GM18511 (cell line): ENCODE measurements at regions not wholly inside any gene's neighbourhood (a gene's known extent, or its start where the extent isn't known, plus 50 kb on each side); places are given as distances from the start of the nearest gene placed in this dataset.

ENCODE experiments used
- ATAC-seq: cut with Tn5 transposase; IDR thresholded peaks from one replicate; pipeline ENCODE4 v1.9.1; 2021; ENCODE audit warnings: mild to moderate bottlenecking, moderate library complexity; ENCODE audit not compliant: unreplicated experiment

DNA sequence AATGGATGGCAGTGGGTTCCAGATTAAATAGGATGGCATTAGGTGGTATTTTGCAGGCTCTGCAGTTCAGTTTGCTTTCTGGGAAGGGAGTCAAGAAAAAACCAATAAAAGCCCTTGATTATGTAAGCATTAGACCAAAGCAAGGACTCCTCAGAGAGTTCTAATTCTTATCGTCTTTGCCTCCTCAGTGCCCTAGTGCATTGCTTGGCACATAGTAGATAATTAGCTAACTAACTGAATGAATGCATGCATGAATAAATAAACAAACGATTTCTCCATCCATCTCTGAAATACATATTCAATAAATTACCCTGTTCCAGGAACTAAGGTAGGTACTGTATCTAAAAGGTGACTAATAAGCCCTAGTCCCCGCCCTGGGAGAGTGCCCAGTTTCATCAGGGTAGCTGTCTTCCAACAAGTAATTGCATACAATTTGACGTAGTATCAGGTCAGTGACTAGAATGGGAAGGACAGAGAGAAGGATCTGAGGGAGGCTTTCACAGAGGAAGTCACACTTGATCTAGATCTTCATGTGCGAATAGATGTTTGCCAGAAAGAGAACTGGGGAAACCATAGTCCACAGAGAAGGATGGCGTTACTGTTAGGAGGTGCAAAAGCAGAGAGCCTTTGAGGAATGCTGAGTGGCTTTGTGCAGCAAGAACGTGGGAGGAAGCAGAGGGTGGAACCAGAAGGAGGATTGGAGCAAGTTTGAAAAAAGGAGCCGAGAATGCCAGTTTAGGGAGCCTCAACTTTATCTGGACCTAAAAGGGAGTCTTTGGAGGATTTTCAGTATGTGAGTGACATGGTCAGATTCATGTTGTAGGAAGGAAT, 111.4 kb downstream of the TBX19 start:
- ATAC-seq = no peak

DNA sequence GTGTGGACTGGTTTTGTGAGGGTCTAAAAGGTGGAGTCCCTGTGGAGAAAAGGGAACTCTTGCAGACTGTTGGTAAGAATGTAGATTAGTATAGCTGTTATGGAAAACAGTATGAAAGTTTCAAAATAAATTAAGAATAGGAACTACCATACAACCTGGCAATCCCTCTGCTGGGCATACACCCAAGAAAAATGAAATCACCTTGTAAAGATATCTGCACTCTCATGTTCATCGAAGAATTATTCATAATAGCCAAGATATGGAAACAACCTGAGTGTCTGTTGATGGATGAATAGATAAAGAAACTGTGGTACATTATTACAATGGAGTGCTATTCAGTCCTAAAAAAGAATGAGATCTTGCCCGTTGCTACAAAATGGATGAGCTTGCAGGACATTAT, 109.6 kb downstream of the TBX19 start:
- no peak for ATAC-seq

DNA sequence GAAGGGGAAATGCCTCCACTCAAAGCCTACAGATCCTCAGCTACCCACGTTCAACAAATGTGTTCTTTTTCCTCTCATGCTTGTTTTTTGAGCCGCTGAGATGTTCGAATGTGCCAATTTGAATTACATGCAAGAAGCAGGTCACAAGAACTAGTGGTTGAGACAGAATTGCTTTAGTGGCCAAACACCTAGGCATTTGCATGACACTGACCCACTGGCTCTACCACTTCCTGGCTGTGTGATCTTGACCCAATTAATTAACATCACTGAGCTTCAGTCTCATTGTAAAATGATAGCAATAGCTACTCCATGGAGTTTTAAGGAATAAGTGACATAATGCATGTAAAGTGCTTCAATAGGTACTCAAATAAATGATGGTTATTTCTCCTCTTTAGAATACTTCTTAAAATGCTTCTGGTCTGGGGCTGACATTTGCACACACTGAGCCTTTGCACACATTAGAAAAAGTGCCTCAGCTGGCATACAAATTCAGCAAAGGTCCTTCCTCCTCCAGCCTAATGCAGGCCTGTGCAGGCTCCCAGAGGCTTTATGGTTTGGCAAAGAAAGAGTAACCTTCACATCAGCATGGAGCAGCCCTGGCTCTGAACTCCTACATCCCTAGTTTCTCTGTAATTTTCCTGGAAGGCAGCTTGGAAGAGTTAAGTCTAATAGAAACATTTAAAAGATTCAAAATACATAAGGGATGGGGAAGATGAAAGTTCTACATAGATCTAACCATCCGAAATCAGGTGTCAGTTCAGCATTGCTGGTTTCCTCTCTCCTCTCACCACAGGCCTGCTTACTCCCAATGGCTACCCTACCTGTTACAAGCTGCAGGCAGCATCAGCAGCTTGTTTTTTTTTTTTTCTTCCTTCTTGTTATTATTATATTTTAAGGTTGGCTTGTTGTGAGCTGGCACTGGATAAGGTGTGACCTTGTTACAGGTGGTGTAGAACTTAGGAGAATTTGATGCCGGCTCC, 107.4 kb downstream of the TBX19 start:
- ATAC-seq = no peak

DNA sequence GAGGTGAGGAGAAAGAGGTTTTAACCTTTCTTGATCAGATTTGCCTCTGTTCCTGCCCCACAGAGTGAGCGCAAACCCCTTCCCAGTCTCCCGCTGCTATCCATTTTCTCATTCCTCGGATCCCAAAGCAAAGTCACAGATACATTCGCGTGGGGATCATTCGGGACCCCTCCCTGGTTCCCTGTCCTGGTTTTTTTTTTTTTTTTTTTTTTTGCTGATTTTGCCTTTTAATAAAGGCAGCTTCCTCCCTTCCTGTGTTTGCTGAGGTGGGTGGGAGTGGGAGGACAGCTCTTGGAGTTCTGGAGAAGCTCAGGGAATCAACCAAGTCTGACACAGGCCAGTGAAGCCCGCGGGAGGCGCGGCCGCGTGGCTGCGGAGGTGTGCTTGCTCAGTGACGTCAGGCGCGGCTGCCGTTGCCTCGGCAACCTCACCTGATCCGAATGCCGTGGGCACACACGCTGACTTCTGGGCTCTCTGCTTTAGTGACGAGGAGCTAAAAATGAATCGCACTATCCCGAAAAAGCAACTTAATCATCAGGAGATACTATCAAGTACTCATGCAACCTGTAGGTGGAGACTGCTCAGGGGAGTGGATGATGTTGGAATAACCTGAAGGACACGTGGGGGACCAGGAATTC, 106.4 kb downstream of the TBX19 start:
- ATAC-seq = no peak

DNA sequence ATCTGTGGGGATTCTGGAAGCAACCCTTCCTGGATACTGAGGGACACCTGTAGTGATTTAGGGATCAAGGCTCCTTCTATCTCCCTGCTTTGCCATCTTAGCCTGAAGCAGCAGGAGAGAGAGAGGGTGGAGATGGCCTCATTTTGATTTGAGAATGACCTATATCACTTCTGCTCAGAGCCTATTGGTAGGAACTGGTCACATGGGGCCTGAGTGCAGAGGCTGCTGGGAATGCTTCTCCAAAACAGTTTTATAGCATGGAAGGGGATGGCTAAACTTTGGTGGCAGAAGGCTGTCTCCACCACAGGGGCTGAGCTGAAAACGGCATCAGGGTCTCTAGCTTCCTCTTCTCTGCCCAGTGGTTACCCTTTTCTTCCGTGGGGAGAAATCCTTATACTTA, 105.8 kb downstream of the TBX19 start:
- no peak for ATAC-seq

DNA sequence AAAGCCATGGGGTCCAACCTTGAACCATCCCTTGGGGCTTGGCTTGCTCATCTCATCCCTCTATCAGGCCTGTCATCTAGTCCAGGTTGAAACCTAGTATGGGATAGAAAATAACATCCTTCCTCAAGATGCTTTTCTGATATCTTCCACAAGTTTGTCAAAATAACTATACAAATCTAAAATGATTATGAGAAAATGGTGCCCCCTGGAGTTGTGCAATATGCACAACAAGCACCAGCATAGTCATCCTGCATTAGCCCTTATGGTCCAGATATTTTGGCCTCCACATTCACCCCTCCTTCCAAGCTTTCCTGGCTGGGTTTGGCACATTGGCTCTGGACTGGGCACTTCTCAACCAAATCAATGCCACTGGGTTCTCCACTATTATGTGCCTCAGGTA, 101.2 kb downstream of the TBX19 start:
- no peak for ATAC-seq

DNA sequence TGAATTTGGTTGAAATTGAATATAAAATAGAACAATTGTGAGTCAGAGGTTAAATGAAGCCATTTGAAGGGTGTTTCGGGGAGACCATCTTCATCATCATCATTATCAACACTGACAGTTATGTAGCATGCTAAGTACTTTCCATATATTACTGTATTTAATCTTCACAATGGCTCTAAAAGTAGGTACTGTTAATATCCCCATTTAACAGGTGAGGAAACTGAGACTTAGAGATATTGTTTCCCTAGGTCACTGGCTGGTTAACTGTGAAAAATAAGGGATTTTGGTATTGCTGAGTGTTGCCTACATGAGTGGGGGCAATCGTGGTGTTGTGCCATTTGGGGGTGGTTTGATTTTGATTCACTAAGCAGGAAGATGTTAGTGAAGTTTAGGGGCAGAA, 100.3 kb downstream of the TBX19 start:
- no peak for ATAC-seq

DNA sequence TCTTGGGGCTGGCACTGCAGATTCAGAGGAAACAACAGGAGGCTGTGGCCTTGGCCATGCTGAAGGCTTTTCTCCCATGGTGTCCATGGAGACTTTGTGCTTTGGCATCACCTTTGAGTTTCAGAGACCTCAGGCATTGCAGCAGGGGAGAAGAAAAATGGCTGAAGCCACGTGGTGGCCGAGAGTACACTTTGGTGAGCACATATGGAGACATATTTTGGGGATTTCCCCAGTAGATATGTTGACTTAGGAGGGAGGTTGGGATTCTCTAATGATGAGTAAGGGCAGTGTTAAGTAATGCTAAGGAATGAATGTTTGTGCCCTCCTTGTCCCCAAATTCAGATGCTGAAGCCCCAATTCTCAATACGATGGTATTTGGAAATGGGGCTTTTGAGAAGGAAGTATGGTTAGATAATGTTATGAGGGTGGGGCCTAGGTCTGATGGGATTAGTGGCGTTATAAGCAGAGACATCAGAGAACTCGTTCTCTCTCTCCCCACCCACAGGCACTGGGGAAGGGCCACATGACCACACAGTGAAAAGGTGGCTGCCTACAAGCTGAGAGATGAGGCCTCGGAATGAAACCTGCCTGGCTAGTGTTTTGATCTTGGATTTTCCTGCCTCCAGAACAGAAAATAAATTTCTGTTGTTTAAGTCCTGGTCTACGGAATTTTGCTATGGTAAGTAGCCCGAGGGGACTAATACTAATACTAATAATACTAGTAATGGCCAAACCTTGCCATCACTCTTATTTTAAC, 98.6 kb downstream of the TBX19 start:
- ATAC-seq = no peak

DNA sequence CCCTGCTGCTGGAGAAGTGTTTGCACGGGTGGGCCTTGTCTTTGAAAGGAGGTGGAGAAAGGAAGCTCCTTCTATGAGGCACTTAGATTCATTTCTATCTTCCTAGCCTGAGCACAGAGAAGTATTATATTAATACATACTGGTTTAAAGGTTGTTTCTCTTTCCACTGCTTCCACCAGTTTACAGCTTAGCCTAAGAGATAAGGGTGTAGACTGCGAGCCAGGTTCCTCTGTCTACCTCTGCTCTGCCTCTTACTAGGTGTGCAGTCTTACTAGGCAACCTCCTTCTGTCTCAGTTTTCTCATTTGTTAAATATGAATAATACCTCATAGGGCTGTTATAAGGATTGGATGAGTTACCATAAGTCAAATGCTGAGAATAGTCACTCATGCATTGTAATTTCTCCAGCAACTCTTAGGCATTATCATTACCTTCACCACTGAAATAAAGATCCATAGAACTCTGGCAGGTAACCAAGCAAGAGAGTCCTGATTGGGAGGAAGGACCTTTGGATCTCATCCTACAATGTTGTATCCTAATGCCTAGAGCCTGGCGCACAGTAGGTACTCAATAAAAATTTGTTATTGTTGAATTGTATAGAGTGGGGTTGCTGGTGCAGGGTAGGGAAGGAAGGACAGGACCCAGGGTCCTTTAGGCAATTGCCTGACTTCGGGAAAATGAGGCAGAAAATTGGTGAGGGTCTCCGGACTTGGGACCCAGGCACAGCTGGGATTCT, 95.1 kb downstream of the TBX19 start:
- no peak for ATAC-seq

DNA sequence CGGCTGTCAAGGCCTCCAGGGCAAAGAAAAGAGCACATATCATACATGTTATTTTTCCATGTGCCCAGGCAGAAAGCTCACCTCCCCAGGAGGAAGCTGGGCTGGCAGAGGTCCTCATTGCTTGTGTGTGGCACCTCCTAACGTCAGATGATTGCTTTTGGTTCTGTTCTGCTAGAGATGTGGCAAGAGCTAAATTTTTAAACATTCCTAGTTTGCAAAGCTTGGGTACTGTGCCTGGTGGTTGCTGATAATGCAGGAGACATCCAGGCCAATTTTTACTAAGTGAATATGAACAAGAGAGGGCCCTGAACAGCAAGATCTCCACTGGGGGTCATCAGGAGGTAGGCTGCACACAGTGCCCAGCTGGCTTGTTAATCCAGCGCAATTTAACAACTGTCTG, 93.9 kb downstream of the TBX19 start:
- ATAC-seq = no peak

DNA sequence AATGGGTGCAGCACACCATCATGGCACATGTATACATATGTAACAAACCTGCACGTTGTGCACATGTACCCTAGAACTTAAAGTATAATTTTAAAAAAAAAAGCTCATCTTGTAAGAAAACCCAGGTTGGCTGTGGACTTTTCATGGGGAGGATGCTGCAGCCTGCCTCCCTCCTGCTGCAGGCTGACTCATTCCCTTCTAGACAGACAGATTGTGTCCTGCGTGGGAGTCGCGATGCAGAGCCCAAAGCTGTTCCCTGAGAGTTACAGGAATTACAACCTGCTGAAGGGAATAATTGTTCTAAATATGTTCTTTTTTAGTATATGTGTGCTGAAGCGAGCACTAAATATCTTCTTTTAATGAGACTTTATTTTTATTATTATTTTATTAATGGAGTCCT, 93.2 kb downstream of the TBX19 start:
- ATAC-seq = no peak

DNA sequence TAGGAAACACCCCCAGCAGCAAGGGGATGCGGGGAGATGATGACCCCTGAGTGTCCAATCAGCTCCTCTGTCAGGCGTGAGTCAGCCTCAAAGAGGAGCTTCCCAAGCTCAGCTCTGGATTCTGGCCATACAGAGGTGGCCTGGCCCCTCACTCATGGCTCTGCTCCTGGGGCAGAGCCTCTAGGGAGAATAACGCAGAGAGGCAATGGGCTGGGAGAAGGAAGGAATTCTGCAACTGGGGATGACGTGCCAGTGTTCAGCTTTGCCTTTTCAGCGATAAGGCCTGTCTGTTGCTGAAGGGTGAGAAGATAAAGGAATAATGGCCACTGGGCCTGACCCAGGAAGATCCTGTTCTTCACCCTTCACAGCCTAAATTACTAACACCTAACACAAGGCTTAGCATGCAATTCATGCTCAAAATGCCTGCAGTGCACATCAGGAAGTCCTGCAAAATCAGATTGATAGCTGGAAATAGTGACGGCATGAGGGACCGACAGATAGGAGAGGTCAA, 92.2 kb downstream of the TBX19 start:
- ATAC-seq = no peak

DNA sequence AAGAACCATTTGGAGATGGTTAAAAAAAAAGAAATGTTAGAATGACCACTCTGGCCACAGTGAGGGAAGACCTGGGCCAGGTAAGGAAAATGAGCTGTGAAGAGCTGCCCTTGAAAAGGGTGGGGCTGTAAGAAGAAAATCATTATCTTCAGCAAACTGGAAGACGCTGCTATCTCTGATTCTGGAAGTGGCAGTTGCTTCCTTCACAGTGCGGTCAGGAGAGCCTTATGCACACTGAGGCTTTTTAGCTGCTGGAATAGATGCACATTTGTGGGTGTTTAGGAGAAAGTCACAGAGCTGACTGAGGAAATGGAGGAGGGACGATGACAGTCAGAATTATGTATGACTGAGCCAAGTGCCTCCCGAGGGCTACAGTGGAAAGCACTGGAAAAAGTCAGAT, 91.6 kb downstream of the TBX19 start:
- no peak for ATAC-seq

DNA sequence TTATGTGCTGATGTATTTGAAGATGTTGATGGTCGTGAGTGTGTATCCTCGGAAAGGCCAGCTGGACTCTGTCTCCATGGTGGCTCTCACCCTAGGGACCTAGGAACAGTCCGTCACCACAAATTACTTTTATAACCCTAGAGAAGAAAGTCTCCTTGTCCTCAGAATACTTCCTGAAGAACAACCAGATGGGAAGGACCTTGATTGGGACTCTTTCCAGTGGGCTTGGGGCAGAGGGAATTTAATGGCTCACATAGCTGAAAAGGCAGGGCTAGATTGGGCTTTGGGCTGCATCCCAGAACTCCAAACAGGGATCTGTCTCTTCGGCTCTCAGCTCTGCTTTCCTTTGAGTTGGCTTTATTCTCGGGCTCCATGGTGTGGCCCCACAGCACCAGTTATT, 90.8 kb downstream of the TBX19 start:
- ATAC-seq = no peak

DNA sequence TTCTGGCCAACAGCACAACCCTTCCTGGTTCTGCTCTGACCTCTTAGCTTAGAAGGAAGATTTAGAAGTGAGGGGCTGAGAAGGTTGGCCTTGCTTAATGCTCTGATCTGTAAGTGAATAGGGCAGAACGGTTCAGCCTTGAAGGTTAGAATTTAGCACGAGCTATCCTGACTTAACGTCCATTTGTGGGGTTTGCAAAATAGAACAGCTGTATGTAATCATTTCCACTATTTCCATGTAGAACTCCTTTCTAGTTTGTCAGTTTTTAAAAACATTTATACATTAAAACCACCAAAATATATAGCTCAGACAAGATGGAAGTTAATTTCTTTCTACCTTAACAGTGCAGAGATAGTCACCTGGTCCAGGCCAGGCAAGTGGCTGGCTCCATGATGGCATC, 89.9 kb downstream of the TBX19 start:
- ATAC-seq = no peak

DNA sequence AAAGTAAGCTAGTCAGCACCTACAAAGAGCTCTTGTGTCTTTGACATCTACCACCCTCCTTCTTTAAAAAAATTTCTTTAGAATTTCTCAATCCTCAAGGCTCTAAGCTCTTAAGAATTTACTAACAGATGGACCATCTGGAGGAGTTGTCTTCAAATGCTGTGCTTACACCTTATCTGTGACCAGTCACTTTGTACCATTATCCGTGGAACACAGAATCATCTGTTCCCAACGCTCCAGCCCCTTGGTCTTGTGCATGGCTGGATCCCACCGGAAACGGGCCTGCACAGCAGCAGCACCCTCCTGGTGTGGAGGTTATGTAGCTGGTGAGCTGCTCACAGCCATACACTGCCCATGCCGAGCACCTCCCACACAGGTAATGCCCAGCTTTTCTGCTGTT, 89.0 kb downstream of the TBX19 start:
- no peak for ATAC-seq

DNA sequence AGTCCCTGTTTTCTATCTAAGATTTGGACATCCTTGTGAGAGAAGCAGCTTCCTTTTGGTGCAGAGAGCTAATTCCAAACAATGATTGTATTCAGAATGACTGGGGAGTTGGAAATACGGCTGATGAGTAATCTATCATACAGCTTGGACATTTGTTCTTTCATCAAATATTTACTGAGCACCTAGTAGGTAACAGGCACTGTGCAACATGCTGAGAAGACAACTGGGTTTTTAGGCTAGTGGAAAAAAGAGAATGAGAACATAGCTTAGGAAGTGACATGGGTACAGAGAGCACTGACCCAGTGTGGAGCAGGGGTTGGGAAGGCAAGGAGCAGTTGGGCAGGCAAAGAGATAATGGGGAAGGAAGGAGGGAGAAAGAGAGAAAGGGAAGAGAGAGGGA, 87.5 kb downstream of the TBX19 start:
- no peak for ATAC-seq

DNA sequence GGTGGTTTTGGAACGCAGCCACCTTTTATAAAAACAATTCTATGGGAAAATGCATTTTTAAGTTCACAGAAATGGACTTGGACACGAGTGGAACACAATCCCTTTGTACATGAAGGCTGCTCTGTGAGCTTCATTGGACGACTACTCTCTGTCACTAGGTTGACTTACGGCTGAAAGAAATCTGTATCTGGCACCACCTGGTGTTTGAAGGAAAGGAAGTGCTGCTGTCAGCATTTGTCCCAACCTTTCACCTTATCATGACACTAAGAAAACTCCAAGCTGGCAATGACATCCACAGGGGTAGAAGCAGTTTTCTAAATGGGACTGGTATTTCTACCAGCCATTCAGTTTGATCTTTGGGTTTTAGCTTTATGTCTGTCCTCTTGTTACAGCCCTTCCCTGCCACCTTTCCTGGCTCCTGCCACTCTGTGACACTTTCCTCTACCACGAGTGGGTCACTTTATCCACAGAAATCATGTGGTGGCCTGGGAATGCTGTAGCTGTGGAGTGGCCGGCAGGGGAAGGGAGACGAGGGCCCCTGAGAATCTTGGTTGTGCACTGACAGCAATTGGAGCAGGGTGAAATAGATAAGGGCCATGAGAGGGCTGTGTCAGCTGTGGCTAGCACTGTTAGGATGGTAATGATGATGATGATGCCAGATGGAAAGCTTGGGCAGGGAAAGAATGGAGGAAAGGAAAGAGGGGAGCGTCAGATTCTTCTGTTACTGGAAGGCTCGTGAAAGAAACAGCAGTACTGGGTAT, 85.2 kb downstream of the TBX19 start:
- no peak for ATAC-seq
